Neural cell (in vitro differentiated cells): ENCODE measurements at regions not wholly inside any gene's neighbourhood (a gene's known extent, or its start where the extent isn't known, plus 50 kb on each side); places are given as distances from the start of the nearest gene placed in this dataset.

Experiments used
- CTCF ChIP-seq: fragments of 450-650 bp; IDR thresholded peaks from 2 replicates; pipeline ENCODE4 v1.5.1; 2014; ENCODE audit warnings: antibody characterized with exemption, mild to moderate bottlenecking, moderate library complexity; ENCODE audit not compliant: poor library complexity, severe bottlenecking
- EP300 ChIP-seq: fragments of 450-650 bp; conservative IDR thresholded peaks from 2 replicates; pipeline ENCODE4 v1.6.1; 2014; ENCODE audit warnings: antibody characterized with exemption, mild to moderate bottlenecking, moderate library complexity; ENCODE audit not compliant: poor library complexity, severe bottlenecking
- EZH2 ChIP-seq: fragments of 200-600, 300-800 bp; shearing (Covaris generic), sonication (generic); IDR thresholded peaks from 2 replicates; pipeline ENCODE4 v1.6.1; 2014; ENCODE audit warnings: antibody characterized with exemption, low read length, borderline replicate concordance, mild to moderate bottlenecking; ENCODE audit not compliant: insufficient read depth, poor library complexity, severe bottlenecking
- MXI1 ChIP-seq: fragments of 450-650 bp; conservative IDR thresholded peaks from 2 replicates; pipeline ENCODE4 v1.6.1; 2014; ENCODE audit warnings: antibody characterized with exemption, mild to moderate bottlenecking; ENCODE audit not compliant: poor library complexity, severe bottlenecking
- POLR2AphosphoS5 ChIP-seq: IDR thresholded peaks from 2 replicates; pipeline ENCODE4 v1.6.1; 2012
- RAD21 ChIP-seq: fragments of 450-650 bp; conservative IDR thresholded peaks from 2 replicates; pipeline ENCODE4 v1.6.1; 2014; ENCODE audit warnings: antibody characterized with exemption, mild to moderate bottlenecking, moderate library complexity
- REST ChIP-seq: IDR thresholded peaks from 2 replicates; pipeline ENCODE4 v1.6.1; 2012; ENCODE audit warnings: borderline replicate concordance
- SMC3 ChIP-seq: fragments of 450-650 bp; conservative IDR thresholded peaks from 2 replicates; pipeline ENCODE4 v1.6.1; 2014; ENCODE audit warnings: antibody characterized with exemption, mild to moderate bottlenecking, moderate library complexity; ENCODE audit not compliant: poor library complexity
- TAF1 ChIP-seq: IDR thresholded peaks from 2 replicates; pipeline ENCODE4 v1.6.1; 2012; ENCODE audit warnings: low read depth

GRCh38 chr5:82766206-82766605 lies 311.0 kb downstream of the TMEM167A start:
- TF ChIP-seq CTCF (no peak), EZH2 (no peak), POLR2AphosphoS5 (no peak), EP300 (no peak), REST (no peak), TAF1 (no peak), SMC3 (no peak), MXI1 (no peak), RAD21 (no peak)
